ENCODE measurements at regions not wholly inside any gene's neighbourhood (a gene's known extent, or its start where the extent isn't known, plus 50 kb on each side); places are given as distances from the start of the nearest gene placed in this dataset.

GRCh38 chr12:75876832-75877762 lies 154.5 kb downstream of the PHLDA1 start:
- Histone ChIP-seq H3K4me2 (ENCODE audit: low read length) (no peak overlapping the region), H3K9ac (ENCODE audit: low read length) (no peak overlapping the region), H4K20me1 (ENCODE audit: low read length) (no peaks in the 10 kb centered on the region), H3K79me2 (ENCODE audit: low read length) (no peaks in the 10 kb centered on the region), H3K27me3 (ENCODE audit: low read length) (no peaks in the 10 kb centered on the region), H3K27ac (ENCODE audit: low read length) (no peak overlapping the region), H2AFZ (ENCODE audit: low read length) (no peak overlapping the region), H3K9me3 (ENCODE audit: low read length) (no peaks in the 10 kb centered on the region), H3K4me3 (ENCODE audit: low read length) (no peak overlapping the region), H3K36me3 (ENCODE audit: low read depth, low read length) (no peaks in the 10 kb centered on the region; the same call in 1 of the 2 replicates), H3K4me1 (ENCODE audit: insufficient read depth, low read length) (no peaks in the 10 kb centered on the region), H3F3A (ENCODE audit: low read length, unreplicated experiment) (no peaks in the 10 kb centered on the region), H3K9me2 (replicated peaks; ENCODE audit: low read length) (no peaks in the 10 kb centered on the region)
- TF ChIP-seq EZH2phosphoT487 (IDR thresholded peaks at IDR 0.05; ENCODE audit: borderline replicate concordance, low read length) (no peak), CTCF (conservative IDR thresholded peaks at IDR 0.05; ENCODE audit: low read depth, low read length) (no peak), EZH2 (IDR thresholded peaks at IDR 0.05; ENCODE audit: low read length, unreplicated experiment) (no peak)
- DNase-seq (no peak), ATAC-seq (no peak)
- POLR2A ChIA-PET (ENCODE audit: unreplicated experiment) = interaction anchor here (0.7 kb wide), 1 partner anchor 714 kb away, joined by 3 read pairs; no protein-coding TSS in a partner anchor
- no TSS peak for BruUV-seq (replicated peaks)
- intact Hi-C loops (cut with micrococcal nuclease) = no loop called here
- CTCF ChIA-PET = interaction anchor here (0.6 kb wide), 1 partner anchor 678 kb away, joined by 3 read pairs; no protein-coding TSS in a partner anchor

GRCh38 chr12:75874441-75874840 lies 157.1 kb downstream of the PHLDA1 start:
- H3K9ac ChIP-seq (ENCODE audit: low read length) = no peak overlapping the region
- no peaks in the 10 kb centered on the region for H4K20me1 ChIP-seq (ENCODE audit: low read length)
- no peaks in the 10 kb centered on the region; the same call in 1 of the 2 replicates for H3K4me1 ChIP-seq (ENCODE audit: insufficient read depth, low read length)
- ChIA-PET POLR2A (ENCODE audit: unreplicated experiment) (no interaction called here), CTCF (no interaction called here)
- no peaks in the 10 kb centered on the region for H3K79me2 ChIP-seq (ENCODE audit: low read length)
- no peak for ATAC-seq
- BruUV-seq (replicated peaks) = no TSS peak
- DNase-seq = no peak
- no peaks in the 10 kb centered on the region for H3K9me3 ChIP-seq (ENCODE audit: low read length)
- H3K36me3 ChIP-seq (ENCODE audit: low read depth, low read length) = no peaks in the 10 kb centered on the region; the same call in 1 of the 2 replicates
- no peak overlapping the region for H2AFZ ChIP-seq (ENCODE audit: low read length)
- no peaks in the 10 kb centered on the region for H3F3A ChIP-seq (ENCODE audit: low read length, unreplicated experiment)
- H3K27ac ChIP-seq (ENCODE audit: low read length) = no peak overlapping the region
- no peak overlapping the region for H3K4me3 ChIP-seq (ENCODE audit: low read length)
- H3K27me3 ChIP-seq (ENCODE audit: low read length) = no peaks in the 10 kb centered on the region
- TF ChIP-seq EZH2 (IDR thresholded peaks at IDR 0.05; ENCODE audit: low read length, unreplicated experiment) (no peak), EZH2phosphoT487 (IDR thresholded peaks at IDR 0.05; ENCODE audit: borderline replicate concordance, low read length) (no peak), CTCF (conservative IDR thresholded peaks at IDR 0.05; ENCODE audit: low read depth, low read length) (no peak)
- H3K9me2 ChIP-seq (replicated peaks; ENCODE audit: low read length) = no peaks in the 10 kb centered on the region
- intact Hi-C loops (cut with micrococcal nuclease) = no loop called here
- H3K4me2 ChIP-seq (ENCODE audit: low read length) = no peak overlapping the region

DNA sequence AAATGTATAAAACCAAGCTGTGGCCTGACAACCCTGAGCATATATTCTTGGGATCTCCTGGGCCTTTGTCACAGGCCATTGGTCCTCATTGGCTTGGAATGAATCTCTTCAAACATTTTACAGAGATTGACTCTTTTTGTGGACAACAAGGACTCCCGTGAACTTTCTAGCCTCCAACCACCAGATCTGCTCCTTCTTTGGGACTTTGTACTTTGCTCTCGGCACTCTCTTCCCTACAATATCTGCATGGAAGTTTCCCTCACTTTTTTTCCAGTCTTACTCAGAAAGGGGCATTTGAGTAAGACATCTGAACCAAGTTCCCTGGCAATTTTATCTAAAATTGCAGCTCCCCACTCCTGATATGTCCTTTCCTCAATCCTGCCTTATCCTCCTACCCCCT lies 158.8 kb downstream of the PHLDA1 start:
- Histone ChIP-seq H3K4me2 (ENCODE audit: low read length) (no peak overlapping the region), H3K9me3 (ENCODE audit: low read length) (no peaks in the 10 kb centered on the region), H3K4me3 (ENCODE audit: low read length) (no peak overlapping the region), H3K9me2 (replicated peaks; ENCODE audit: low read length) (no peaks in the 10 kb centered on the region), H3K79me2 (ENCODE audit: low read length) (no peaks in the 10 kb centered on the region), H4K20me1 (ENCODE audit: low read length) (no peaks in the 10 kb centered on the region), H3K27me3 (ENCODE audit: low read length) (no peaks in the 10 kb centered on the region), H3F3A (ENCODE audit: low read length, unreplicated experiment) (no peaks in the 10 kb centered on the region), H3K9ac (ENCODE audit: low read length) (no peak overlapping the region), H3K4me1 (ENCODE audit: insufficient read depth, low read length) (no peaks in the 10 kb centered on the region; the same call in 1 of the 2 replicates), H3K36me3 (ENCODE audit: low read depth, low read length) (no peaks in the 10 kb centered on the region; the same call in 1 of the 2 replicates), H2AFZ (ENCODE audit: low read length) (no peak overlapping the region), H3K27ac (ENCODE audit: low read length) (no peak overlapping the region)
- ChIA-PET CTCF (no interaction called here), POLR2A (ENCODE audit: unreplicated experiment) (no interaction called here)
- intact Hi-C loops (cut with micrococcal nuclease) = no loop called here
- no peak for DNase-seq
- BruUV-seq (replicated peaks) = no TSS peak
- TF ChIP-seq EZH2 (IDR thresholded peaks at IDR 0.05; ENCODE audit: low read length, unreplicated experiment) (no peak), EZH2phosphoT487 (IDR thresholded peaks at IDR 0.05; ENCODE audit: borderline replicate concordance, low read length) (no peak), CTCF (conservative IDR thresholded peaks at IDR 0.05; ENCODE audit: low read depth, low read length) (no peak)
- ATAC-seq = no peak

Measured in PC-3 (cell line).